Activated naive CD4-positive, alpha-beta T cell treated with anti-CD3 and anti-CD28 coated beads, Interleukin-2, amount 10 ng/mL, durations not matched to agents 7 days and 5 days (primary cell): ENCODE measurements at regions not wholly inside any gene's neighbourhood (a gene's known extent, or its start where the extent isn't known, plus 50 kb on each side); places are given as distances from the start of the nearest gene placed in this dataset.

Source experiments
- CTCF ChIA-PET: fragments of 350-600 bp; sonication (Branson Sonifier 250); formaldehyde crosslinking; loops from one replicate; lab custom pipeline; 2021; ENCODE audit warnings: antibody characterized with exemption; lab: Charles Lee
- DNase-seq: peaks from one replicate; pipeline ENCODE4 v3.0.0-alpha.2; 2020
- H3K27ac Mint-ChIP-seq: one replicate; pipeline ENCODE4 v1.8.0; 2021; ENCODE audit warnings: mild to moderate bottlenecking, moderate library complexity, mixed read lengths
- H3K27me3 Mint-ChIP-seq: one replicate; pipeline ENCODE4 v1.8.0; 2021; ENCODE audit warnings: mild to moderate bottlenecking, mixed read lengths
- H3K36me3 Mint-ChIP-seq: one replicate; pipeline ENCODE4 v1.8.0; 2021; ENCODE audit warnings: mixed read lengths
- H3K4me1 Mint-ChIP-seq: one replicate; pipeline ENCODE4 v1.8.0; 2021; ENCODE audit warnings: mixed read lengths
- H3K4me3 Mint-ChIP-seq: one replicate; pipeline ENCODE4 v1.8.0; 2021; ENCODE audit warnings: mild to moderate bottlenecking, moderate library complexity, mixed read lengths
- H3K9me3 Mint-ChIP-seq: one replicate; pipeline ENCODE4 v1.8.0; 2021; ENCODE audit warnings: mixed read lengths

DNA sequence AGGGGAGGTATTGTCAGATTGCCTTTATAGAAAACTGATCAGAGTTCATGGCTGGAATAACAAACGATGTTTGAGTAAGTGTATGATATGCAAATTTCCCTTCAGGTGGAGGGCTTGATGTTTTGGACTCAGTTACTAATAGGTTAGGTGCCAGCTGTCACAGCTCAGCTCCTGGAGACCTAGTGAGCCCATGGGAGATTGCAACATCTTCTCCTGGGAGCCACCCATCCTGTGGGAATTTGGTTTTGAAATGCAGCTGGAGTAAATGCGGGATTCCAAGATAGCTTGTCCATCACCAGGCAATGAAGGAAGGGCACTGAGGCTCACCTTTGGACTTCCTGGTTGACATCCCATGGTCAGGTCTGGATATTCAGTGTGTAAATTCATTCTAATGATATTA lies 211.4 kb upstream of the NRIP1 start:
- H3K27ac Mint-ChIP-seq: no peak overlapping the region
- no peak overlapping the region for H3K4me3 Mint-ChIP-seq
- no peaks in the 10 kb centered on the region for H3K36me3 Mint-ChIP-seq
- no peaks in the 10 kb centered on the region for H3K27me3 Mint-ChIP-seq
- no peaks in the 10 kb centered on the region for H3K4me1 Mint-ChIP-seq
- H3K9me3 Mint-ChIP-seq: no peaks in the 10 kb centered on the region
- CTCF ChIA-PET: no interaction called here
- no peak for DNase-seq

DNA sequence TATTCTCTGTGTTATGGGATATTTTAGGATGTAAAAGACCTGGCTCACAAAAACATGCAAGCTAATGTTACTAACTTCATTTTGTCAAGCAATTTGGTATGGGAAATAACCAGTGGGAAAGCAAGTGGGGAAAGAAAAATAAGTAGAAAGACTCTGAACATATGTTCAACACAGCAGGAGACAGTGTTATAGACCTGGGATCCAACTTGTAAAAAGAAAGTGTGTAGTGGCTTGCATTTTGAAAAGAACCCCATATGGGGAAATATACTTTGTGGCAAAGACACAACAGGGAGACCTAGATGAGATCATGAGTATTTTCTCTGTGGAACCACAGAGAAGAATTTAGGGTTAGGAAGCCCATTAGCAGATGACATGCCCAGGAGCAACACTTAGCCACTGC lies 212.7 kb upstream of the NRIP1 start:
- Mint-ChIP-seq H3K27ac (no peak overlapping the region), H3K4me1 (no peaks in the 10 kb centered on the region), H3K27me3 (no peaks in the 10 kb centered on the region), H3K36me3 (no peaks in the 10 kb centered on the region), H3K4me3 (no peak overlapping the region), H3K9me3 (no peaks in the 10 kb centered on the region)
- no peak for DNase-seq
- CTCF ChIA-PET: no interaction called here

DNA sequence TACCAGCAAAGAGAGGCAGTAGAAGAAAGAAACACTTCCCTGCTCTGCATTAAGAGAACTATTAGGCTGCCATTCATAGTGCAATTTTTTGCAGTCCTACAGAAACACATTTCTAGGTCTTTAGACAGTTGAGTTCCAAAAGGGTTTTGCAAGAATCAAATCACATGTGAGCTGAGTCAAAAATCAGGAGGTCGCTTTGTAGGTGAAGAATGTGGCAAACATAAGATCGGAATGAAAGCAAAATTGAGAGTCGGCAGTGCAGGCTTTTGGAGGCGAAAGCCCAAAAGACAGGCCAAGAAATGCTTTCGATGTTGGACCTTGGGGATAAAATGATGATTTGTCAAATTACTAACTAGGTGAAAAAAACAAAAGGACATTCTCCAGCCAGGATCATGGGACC lies 213.5 kb upstream of the NRIP1 start:
- CTCF ChIA-PET: no interaction called here
- DNase-seq: no peak
- H3K4me1 Mint-ChIP-seq: no peaks in the 10 kb centered on the region
- no peak overlapping the region for H3K4me3 Mint-ChIP-seq
- no peak overlapping the region for H3K27ac Mint-ChIP-seq
- no peaks in the 10 kb centered on the region for H3K9me3 Mint-ChIP-seq
- H3K36me3 Mint-ChIP-seq: no peaks in the 10 kb centered on the region
- no peaks in the 10 kb centered on the region for H3K27me3 Mint-ChIP-seq

DNA sequence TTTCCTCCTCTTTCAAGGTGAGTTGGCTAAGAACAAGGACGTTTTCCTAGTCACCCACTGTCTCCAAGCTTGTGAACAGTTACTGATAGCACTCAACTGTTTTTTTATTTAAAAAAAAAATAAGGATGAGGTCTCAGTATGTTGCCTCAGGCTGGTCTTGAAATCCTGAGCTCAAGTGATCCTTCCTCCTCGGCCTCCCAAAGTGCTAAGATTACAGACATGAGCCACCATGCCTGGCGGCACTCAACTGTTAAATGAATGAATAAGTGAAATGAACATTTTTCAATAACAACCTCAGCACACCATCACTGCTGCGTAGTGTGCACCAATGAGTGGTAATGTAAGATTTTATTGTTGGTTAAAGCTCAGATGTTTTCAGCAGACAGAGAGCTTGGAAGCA lies 214.1 kb upstream of the NRIP1 start:
- Mint-ChIP-seq H3K27me3 (no peaks in the 10 kb centered on the region), H3K4me3 (no peak overlapping the region), H3K9me3 (no peaks in the 10 kb centered on the region), H3K4me1 (no peaks in the 10 kb centered on the region), H3K36me3 (no peaks in the 10 kb centered on the region), H3K27ac (no peak overlapping the region)
- no peak for DNase-seq
- CTCF ChIA-PET: interaction anchor here (0.7 kb wide), 1 partner anchor 204 kb away, joined by 3 read pairs; no protein-coding TSS in a partner anchor

DNA sequence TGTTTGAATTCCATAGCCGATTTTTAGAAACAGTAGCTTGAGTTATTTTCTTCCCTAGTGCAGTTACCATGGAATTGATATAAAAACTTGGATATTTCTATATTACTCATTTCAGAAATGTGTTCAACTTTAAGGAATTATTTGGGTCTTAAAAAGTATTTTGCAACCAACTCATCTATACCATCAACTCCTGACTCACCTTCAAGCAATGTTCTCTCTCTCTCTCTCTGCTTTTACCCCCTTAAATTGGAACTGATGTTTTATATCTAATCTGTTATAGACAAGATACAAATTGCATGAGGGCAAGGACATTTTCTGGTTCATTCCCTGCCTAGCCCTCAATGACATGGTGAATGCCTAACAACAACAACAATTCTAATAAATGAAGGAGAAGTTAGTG lies 214.7 kb upstream of the NRIP1 start:
- CTCF ChIA-PET: interaction anchor here (0.7 kb wide), 1 partner anchor 203 kb away, joined by 3 read pairs; no protein-coding TSS in a partner anchor
- no peak for DNase-seq
- H3K27ac Mint-ChIP-seq: no peak overlapping the region
- H3K27me3 Mint-ChIP-seq: no peaks in the 10 kb centered on the region
- no peaks in the 10 kb centered on the region for H3K36me3 Mint-ChIP-seq
- H3K4me3 Mint-ChIP-seq: no peak overlapping the region
- H3K4me1 Mint-ChIP-seq: no peaks in the 10 kb centered on the region
- no peaks in the 10 kb centered on the region for H3K9me3 Mint-ChIP-seq

DNA sequence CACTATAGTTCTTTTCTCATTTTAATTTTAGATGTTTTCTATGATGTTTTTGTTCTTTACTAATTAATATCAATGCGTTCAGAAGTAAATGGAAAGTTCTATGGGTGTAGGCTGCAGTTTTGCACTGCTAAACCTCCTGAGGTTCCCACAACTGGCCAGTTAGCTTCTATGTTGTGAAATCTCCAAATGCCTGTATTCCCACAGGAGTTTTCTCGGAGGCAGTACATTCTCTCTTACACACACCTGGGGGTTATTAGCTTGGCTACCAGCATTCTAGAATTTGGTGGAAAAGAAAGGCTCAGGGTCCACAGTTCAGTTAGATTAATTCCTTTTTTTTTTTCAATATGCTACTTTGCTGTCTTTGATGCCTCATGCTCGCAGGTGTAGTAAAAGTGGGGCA lies 216.9 kb upstream of the NRIP1 start:
- no peaks in the 10 kb centered on the region for H3K4me1 Mint-ChIP-seq
- H3K27me3 Mint-ChIP-seq: no peaks in the 10 kb centered on the region
- H3K36me3 Mint-ChIP-seq: no peaks in the 10 kb centered on the region
- H3K9me3 Mint-ChIP-seq: no peaks in the 10 kb centered on the region
- no peak overlapping the region for H3K27ac Mint-ChIP-seq
- CTCF ChIA-PET: no interaction called here
- DNase-seq: no peak
- no peak overlapping the region for H3K4me3 Mint-ChIP-seq

DNA sequence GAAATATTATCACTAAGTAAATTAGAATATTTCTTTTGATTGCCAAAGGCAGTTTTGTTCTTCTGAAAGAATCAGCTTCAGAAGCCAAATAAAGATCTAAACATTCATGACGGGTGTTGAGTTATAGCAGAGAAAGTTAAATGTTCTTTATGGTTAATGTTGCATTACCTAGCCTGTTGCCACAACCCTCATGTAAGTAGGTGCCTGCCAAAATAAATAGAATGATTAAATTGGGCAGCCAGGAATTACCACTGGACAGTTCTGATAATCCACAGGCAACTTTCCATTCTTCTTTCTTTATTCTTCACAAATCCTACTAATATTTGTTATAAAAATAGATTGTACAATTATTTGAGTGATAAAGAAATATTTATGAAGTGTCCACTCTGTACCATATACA lies 217.9 kb upstream of the NRIP1 start:
- no peak for DNase-seq
- Mint-ChIP-seq H3K27ac (no peak overlapping the region), H3K27me3 (no peaks in the 10 kb centered on the region), H3K36me3 (no peaks in the 10 kb centered on the region), H3K4me3 (no peak overlapping the region), H3K4me1 (no peaks in the 10 kb centered on the region), H3K9me3 (no peaks in the 10 kb centered on the region)
- CTCF ChIA-PET: no interaction called here

DNA sequence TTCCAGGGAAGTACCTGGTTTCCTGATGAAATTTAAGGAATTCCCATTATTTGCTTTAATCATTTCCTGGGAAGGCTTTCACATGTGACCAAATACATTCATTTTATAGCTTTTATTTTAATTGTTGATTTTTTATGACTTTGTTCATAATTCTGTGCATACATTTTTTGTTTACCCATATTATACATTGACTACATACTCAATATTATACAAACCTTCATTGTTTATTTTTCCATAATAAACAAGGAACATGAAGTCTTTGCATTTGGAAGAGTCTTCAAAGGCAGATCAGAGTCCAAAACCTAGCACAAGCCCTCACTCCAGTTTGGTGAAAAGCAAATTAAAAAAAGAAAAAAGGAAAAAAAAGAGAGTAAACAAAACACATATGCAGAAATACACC lies 218.3 kb upstream of the NRIP1 start:
- H3K9me3 Mint-ChIP-seq: no peaks in the 10 kb centered on the region
- H3K27me3 Mint-ChIP-seq: no peaks in the 10 kb centered on the region
- no peak overlapping the region for H3K4me3 Mint-ChIP-seq
- H3K36me3 Mint-ChIP-seq: no peaks in the 10 kb centered on the region
- H3K27ac Mint-ChIP-seq: no peak overlapping the region
- no peaks in the 10 kb centered on the region for H3K4me1 Mint-ChIP-seq
- DNase-seq: no peak
- CTCF ChIA-PET: interaction anchor here (0.5 kb wide), 1 partner anchor 190 kb away, joined by 3 read pairs; no protein-coding TSS in a partner anchor

DNA sequence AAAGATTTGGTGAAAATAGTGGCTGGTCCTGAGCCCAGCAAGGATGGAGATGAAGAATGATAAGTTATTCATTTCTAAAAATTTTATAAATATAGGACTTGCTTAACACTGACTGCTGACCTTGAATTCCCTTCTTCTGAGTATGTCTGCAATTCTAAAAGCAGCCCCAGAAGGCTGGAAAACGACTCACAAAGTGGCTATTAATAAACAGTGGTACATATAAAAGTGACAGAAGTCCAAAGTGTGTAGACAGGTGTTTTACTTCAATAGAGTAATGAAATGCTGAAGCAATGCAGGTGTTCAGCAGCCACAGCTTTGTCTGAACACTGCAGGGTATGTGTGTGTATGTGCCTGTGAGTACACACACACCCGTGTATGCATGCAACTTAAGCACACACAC lies 219.0 kb upstream of the NRIP1 start:
- no peaks in the 10 kb centered on the region for H3K36me3 Mint-ChIP-seq
- H3K4me3 Mint-ChIP-seq: no peak overlapping the region
- H3K27me3 Mint-ChIP-seq: no peaks in the 10 kb centered on the region
- H3K4me1 Mint-ChIP-seq: no peaks in the 10 kb centered on the region
- DNase-seq: no peak
- CTCF ChIA-PET: no interaction called here
- H3K9me3 Mint-ChIP-seq: no peaks in the 10 kb centered on the region
- no peak overlapping the region for H3K27ac Mint-ChIP-seq

DNA sequence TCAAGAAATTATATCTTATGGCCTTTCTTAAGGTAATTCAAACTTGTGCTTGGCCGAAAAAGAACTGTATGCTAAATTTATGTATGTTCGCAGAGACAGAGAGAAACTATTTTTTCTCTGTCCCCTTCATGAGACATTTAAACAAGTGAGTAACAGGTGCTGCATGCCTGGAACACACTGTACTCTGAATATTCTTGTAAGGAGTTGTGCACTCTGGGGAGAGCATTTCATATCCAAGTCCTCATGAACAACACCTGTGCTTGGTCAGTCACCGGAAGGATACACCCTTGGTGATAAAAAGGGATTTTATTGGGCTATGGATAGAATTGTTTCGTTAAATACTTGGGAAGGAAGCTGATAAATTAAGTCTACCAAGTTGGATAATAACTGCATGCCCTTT lies 220.8 kb upstream of the NRIP1 start:
- Mint-ChIP-seq H3K4me3 (no peak overlapping the region), H3K36me3 (no peaks in the 10 kb centered on the region), H3K27me3 (no peaks in the 10 kb centered on the region), H3K9me3 (no peaks in the 10 kb centered on the region), H3K4me1 (no peaks in the 10 kb centered on the region), H3K27ac (no peak overlapping the region)
- DNase-seq: no peak
- CTCF ChIA-PET: no interaction called here

DNA sequence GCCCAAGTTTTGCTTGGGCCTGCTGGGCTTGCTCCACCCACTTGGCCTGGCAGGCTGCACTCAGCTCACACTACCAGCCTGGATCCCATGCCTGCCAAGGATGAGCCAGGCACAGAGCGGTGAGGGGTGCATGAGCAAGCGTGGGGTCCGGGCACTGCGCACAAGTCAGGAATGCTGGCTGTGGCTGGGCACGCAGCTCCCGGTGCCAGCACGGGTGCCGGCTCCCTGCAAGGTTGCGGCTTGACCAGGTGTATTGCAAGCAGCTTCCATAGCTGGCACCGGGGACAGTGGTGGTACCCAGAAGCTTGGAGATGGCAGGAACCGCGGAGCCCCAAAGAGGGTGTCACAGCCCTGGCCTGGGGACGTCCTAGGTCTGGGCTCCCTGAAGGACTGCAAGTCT lies 224.4 kb upstream of the NRIP1 start:
- Mint-ChIP-seq H3K4me3 (no peak overlapping the region), H3K36me3 (no peaks in the 10 kb centered on the region), H3K27ac (no peak overlapping the region), H3K4me1 (no peaks in the 10 kb centered on the region), H3K27me3 (no peaks in the 10 kb centered on the region), H3K9me3 (no peaks in the 10 kb centered on the region)
- CTCF ChIA-PET: no interaction called here
- no peak for DNase-seq

DNA sequence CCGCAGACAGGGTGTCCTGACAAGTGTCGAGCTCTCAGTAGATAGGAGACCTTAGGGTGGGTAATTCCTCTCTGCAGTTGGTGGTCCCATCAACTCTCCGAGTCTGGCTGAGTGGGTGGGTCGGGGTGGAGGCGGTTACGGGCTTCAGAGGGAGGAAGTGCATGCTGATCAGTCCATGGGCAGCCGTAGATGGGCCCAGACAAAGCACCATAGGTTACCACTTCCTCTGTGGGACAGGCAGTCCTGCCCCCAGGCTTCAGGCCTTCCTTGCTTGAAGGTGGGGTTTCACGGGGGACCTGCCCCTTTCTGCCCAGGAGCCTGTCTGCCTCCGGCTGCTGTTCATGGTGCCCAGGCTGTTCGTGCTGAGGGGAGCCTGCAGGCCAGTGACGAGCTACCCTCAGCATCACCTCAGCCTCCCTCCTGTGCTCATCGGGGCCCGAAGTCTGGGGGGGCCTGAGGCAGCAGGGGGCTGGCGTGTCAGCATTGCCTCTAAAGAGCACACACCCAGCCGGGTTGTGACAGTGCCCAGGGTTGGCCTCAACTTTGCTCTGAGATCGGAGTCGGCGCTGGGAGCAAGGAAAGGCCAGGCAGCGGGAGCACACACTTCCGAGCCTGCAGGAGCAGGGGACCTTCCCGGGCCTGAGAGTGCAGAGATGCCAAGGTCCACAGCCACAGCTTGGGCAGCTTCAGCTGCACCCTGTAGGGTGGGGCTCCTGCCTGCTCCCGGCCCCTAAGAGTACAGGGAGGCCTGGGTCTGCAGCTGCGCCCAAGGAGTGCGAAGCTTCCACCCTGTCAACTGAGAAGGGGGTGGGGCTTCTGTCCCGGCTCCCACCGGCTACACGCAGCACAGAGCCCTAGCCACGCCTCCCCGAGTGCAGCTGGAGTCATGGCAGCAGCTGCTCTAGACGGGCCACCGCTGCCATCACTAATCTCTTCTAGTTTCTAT lies 225.4 kb upstream of the NRIP1 start:
- H3K27me3 Mint-ChIP-seq: no peaks in the 10 kb centered on the region
- no peaks in the 10 kb centered on the region for H3K4me1 Mint-ChIP-seq
- no peaks in the 10 kb centered on the region for H3K36me3 Mint-ChIP-seq
- DNase-seq: no peak
- H3K4me3 Mint-ChIP-seq: no peak overlapping the region
- no peaks in the 10 kb centered on the region for H3K9me3 Mint-ChIP-seq
- no peak overlapping the region for H3K27ac Mint-ChIP-seq
- CTCF ChIA-PET: no interaction called here

DNA sequence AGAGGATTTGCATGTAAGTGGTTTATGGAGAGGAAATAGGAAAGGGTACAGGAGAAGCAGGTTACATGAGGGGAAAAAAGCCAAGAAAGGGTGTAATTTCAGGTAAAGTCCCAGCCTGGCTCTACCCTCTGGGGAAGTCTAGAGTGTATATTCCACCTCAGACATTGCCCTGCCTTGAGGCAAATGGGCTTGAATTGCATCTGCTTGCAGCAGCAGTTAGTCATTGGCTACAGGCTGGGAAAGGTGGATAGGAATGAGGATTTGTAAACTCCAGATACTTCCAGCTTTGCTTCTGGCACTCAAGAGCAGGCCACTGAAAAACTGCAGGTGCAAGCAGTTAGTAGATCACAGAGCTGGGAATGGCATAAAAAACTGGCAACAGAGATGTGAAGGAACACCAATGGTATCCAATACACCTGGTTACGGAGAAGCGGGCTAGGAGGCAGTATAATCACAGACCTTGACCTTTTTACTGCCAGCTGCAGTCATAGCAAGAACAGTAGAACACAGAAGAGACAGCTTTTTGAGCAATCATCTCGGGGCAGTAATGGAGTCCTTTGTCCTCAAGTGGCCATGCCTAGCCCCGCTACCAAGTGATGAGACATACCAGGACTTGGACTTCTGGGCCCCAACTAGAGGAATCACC lies 226.9 kb upstream of the NRIP1 start:
- Mint-ChIP-seq H3K4me3 (no peak overlapping the region), H3K4me1 (no peaks in the 10 kb centered on the region), H3K27me3 (no peaks in the 10 kb centered on the region), H3K36me3 (no peaks in the 10 kb centered on the region), H3K9me3 (no peaks in the 10 kb centered on the region), H3K27ac (no peak overlapping the region)
- DNase-seq: no peak
- CTCF ChIA-PET: no interaction called here

DNA sequence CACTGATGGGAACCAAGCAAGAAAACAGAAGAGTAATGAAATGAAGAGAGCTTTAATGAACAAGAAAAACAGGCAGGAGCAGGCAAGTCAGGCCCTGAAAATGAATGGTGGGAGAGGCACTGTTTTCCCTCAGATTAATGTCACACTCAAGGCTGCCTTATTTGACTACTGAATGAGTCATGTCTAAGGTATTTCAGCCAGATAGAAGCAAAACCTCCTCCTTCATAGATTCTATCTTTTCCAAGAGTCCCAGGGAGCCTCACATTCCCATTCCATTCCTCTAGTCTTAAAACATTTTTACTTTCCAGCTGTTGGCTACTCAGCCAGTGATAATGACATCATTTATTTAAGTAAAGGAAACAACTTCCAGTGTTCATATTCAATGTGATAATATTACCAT lies 228.4 kb upstream of the NRIP1 start:
- no peak for DNase-seq
- Mint-ChIP-seq H3K4me3 (no peak overlapping the region), H3K9me3 (no peaks in the 10 kb centered on the region), H3K36me3 (no peaks in the 10 kb centered on the region), H3K27ac (no peak overlapping the region), H3K4me1 (no peaks in the 10 kb centered on the region), H3K27me3 (no peaks in the 10 kb centered on the region)
- CTCF ChIA-PET: no interaction called here

DNA sequence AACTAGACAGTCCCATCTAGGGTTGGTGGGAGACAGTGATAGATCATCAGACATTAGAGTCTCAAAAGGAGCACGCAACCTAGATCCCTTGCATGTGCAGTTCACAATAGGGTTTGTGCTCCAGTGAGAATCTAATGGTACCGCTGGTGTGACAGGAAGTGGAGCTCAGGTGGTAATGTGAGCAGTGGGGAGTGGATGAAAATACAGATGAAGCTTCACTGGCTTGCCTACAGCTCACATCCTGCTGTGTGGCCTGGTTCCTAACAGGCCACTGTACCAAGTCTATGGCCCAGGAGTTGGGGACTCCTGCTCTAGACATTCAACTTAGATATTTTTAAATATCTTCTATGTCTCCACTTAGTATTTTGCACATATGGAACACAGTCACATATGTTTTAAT lies 231.1 kb upstream of the NRIP1 start:
- H3K36me3 Mint-ChIP-seq: no peaks in the 10 kb centered on the region
- no peaks in the 10 kb centered on the region for H3K4me1 Mint-ChIP-seq
- no peak overlapping the region for H3K27ac Mint-ChIP-seq
- H3K4me3 Mint-ChIP-seq: no peak overlapping the region
- CTCF ChIA-PET: no interaction called here
- peaks cover 3% of the 10 kb centered on the region for H3K9me3 Mint-ChIP-seq
- no peak for DNase-seq
- no peaks in the 10 kb centered on the region for H3K27me3 Mint-ChIP-seq
